RWPE2 (cell line): ENCODE measurements at regions not wholly inside any gene's neighbourhood (a gene's known extent, or its start where the extent isn't known, plus 50 kb on each side); places are given as distances from the start of the nearest gene placed in this dataset.

Experiments
- ATAC-seq: fragments of 200-7000 bp; cut with Tn5 transposase; 3 replicates; pipeline ENCODE4 v1.9.1; 2021; ENCODE audit warnings: low read depth
- DNase-seq: peaks from one replicate; pipeline ENCODE4 v3.0.0-alpha.2; 2020; ENCODE audit warnings: low spot score
- H3K27ac ChIP-seq: fragments of 450-650 bp; 2 replicates; pipeline ENCODE4 v1.5.1; 2017; ENCODE audit warnings: mild to moderate bottlenecking; ENCODE audit not compliant: poor library complexity, severe bottlenecking
- H3K27me3 ChIP-seq: fragments of 250-450 bp; sonication (Bioruptor Pico); 2 replicates; pipeline ENCODE4 v1.5.1; 2021; ENCODE audit warnings: mild to moderate bottlenecking, moderate library complexity; ENCODE audit not compliant: insufficient read depth, poor library complexity, severe bottlenecking
- H3K36me3 ChIP-seq: fragments of 250-450 bp; sonication (Bioruptor Pico); 2 replicates; pipeline ENCODE4 v1.5.1; 2020; ENCODE audit warnings: low read depth, mild to moderate bottlenecking, moderate library complexity
- H3K4me1 ChIP-seq: fragments of 250-450 bp; sonication (Bioruptor Pico); 2 replicates; pipeline ENCODE4 v1.5.1; 2021; ENCODE audit warnings: mild to moderate bottlenecking, moderate library complexity; ENCODE audit not compliant: insufficient read depth, poor library complexity, severe bottlenecking
- H3K4me3 ChIP-seq: fragments of 250-450 bp; sonication (Bioruptor Pico); 2 replicates; pipeline ENCODE4 v1.5.1; 2021; ENCODE audit warnings: mild to moderate bottlenecking, moderate library complexity; ENCODE audit not compliant: severe bottlenecking
- H3K9me3 ChIP-seq: fragments of 250-450 bp; sonication (Bioruptor Pico); 2 replicates; pipeline ENCODE4 v1.5.1; 2021; ENCODE audit warnings: mild to moderate bottlenecking, moderate library complexity; ENCODE audit not compliant: severe bottlenecking
- TF ChIP-seq, protein P1 (sequence below): fragments of 450-650 bp; IDR thresholded peaks from one replicate; pipeline ENCODE4 v1.5.1; 2017; ENCODE audit warnings: mild to moderate bottlenecking, moderate library complexity; ENCODE audit not compliant: poor library complexity, severe bottlenecking

DNA sequence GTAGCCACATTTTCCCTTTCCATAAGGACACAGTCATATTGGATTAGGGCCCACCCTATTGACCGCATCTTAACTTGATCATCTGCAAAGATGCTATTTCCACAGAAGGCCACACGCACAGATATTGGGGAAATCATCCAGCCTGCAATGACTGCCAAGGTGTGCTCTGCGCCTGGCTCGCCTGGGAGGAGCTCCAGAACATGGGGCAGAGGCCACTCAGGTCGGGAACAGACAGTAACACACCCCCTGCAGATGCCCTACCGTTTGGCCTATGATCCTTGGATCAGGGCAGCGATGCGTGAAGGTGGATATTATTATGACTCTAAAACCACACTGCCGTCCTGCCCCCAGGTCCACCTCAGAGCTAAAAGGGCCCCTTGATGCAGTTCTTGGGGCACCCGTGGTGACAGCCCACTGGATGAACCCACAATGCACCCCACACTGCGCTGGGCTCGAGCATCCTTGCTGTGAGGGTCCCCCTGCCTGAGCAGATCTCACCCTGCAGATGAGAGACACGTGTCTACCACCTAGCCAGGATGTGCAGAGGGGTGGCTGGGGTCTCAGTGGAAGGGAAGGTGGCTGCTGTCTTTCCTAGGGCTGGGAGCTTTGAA is 72.9 kb upstream of the ZNF516 start:
- DNase-seq (no peak), ATAC-seq (no peak)
- Histone ChIP-seq H3K9me3 (peaks cover 7% of the 10 kb centered on the region), H3K4me1 (peaks cover 30% of the 10 kb centered on the region), H3K36me3 (no peaks in the 10 kb centered on the region), H3K27ac (no peak overlapping the region), H3K27me3 (no peaks in the 10 kb centered on the region), H3K4me3 (no peak overlapping the region)
- TF ChIP-seq, protein P1, sequence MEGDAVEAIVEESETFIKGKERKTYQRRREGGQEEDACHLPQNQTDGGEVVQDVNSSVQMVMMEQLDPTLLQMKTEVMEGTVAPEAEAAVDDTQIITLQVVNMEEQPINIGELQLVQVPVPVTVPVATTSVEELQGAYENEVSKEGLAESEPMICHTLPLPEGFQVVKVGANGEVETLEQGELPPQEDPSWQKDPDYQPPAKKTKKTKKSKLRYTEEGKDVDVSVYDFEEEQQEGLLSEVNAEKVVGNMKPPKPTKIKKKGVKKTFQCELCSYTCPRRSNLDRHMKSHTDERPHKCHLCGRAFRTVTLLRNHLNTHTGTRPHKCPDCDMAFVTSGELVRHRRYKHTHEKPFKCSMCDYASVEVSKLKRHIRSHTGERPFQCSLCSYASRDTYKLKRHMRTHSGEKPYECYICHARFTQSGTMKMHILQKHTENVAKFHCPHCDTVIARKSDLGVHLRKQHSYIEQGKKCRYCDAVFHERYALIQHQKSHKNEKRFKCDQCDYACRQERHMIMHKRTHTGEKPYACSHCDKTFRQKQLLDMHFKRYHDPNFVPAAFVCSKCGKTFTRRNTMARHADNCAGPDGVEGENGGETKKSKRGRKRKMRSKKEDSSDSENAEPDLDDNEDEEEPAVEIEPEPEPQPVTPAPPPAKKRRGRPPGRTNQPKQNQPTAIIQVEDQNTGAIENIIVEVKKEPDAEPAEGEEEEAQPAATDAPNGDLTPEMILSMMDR: no peak

DNA sequence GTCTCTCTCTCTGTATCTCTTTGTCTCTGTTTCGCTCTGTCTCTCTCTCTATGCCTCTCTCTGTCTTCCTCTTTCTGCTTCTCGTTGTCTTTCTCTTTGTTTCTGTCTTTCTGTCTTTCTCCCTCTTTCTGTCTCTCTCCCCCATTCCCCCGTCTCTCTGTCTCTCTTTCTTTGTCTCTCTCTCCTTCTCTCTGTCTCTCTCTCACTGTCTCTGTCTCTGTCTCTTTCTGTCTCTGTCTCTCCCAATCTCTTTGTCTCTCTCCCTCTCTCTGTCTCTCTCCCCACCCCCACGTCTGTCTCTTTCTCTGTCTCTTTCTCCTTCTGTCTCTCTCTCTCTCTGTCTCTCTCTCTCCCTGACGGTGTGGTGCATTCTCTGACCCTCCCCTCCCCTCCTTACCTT is 71.9 kb upstream of the ZNF516 start:
- H3K27ac ChIP-seq: peak overlapping the region; percentile 98
- no peak for DNase-seq
- peaks cover 7% of the 10 kb centered on the region for H3K9me3 ChIP-seq

DNA sequence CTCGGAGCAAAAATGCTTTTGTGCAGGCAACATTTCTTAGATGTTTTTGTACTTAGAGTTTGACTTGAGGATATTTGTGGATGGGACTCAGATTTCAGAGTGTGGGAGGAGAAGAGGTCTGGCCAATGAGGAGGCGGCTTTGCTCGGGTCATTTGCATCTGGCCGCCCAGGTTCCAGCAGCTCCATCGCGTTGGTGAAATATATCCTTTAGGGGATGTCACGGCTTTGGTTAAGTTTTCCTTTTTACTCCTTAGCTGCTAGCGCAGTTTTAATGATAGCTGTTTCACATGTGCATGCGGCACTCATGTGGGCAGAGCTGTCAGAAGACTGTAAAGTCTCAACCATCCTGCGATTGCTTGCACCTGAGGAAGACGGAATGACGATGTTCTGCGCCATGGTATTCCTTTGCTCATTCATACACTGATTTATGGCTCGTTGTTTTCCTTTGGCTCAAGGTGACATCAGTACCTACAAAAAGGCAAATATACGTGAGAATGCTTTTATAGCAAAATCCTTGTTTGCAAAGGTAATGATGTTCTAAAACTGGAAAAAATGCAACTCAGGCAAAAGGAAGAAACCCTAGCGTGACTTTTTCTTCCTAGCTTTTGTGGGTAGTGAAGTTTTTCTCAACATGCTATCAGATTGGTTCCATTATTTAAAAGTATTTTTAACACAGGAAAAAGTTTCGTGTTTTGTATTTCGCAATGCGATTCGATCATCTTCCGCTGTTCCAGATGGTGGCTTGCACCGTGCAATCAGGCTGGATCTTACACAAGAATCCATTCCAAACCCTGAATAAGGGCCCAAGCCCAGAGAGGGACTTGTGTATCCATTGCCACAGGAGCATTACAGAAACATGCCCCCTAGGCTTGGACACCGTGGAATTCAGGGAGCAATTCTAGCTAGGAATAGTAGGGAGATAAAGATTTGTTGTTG is 70.5 kb upstream of the ZNF516 start:
- H3K36me3 ChIP-seq: no peaks in the 10 kb centered on the region
- ATAC-seq (peak; percentile 94), DNase-seq (peak; percentile 88)
- H3K9me3 ChIP-seq: peaks cover 7% of the 10 kb centered on the region
- H3K4me1 ChIP-seq: peaks cover 28% of the 10 kb centered on the region
- H3K27me3 ChIP-seq: no peaks in the 10 kb centered on the region
- H3K27ac ChIP-seq: peak overlapping the region; percentile 98
- H3K4me3 ChIP-seq: peak overlapping the region; percentile 22
- TF ChIP-seq, protein P1: no peak

More for the DNA sequence above, 71.9 kb upstream of the ZNF516 start:
- Histone ChIP-seq H3K36me3 (no peaks in the 10 kb centered on the region), H3K4me1 (peaks cover 28% of the 10 kb centered on the region), H3K4me3 (no peak overlapping the region), H3K27me3 (no peaks in the 10 kb centered on the region)
- TF ChIP-seq, protein P1: no peak
- ATAC-seq: no peak

DNA sequence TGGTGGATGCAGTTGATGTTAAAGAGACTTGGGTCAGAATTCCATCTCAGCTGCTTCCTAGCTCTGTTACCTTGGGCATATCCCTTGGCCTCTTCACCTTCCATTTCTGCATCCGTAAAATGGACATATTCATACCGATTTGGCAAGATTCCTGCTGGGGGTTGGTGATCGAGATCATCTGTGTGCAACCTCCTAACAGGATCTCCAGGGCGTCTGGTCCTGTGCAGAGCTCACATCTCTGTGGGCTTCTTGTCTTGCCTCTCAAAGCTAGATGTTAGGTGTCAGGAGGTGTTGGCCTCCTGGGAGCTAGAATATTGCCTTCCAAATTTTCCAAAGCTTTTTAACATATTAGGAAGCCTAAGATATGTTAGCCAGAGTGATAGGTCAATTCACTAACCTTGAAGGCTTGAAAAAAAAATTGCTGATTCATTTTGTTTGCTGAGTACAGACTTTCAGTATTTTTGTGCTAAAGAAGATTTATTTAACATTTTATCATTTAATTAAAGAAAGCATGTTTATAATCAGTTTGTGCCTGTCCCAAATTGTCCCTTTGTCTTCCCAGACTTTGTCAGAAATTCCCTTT is 69.7 kb upstream of the ZNF516 start:
- DNase-seq (no peak), ATAC-seq (no peak)
- Histone ChIP-seq H3K9me3 (peaks cover 7% of the 10 kb centered on the region), H3K4me3 (peak overlapping the region; percentile 22), H3K27ac (peak overlapping the region; percentile 98), H3K36me3 (no peaks in the 10 kb centered on the region), H3K4me1 (peaks cover 28% of the 10 kb centered on the region), H3K27me3 (no peaks in the 10 kb centered on the region)
- TF ChIP-seq, protein P1: no peak
